Sigmoid colon (tissue), 4 donors: ENCODE measurements at regions not wholly inside any gene's neighbourhood (a gene's known extent, or its start where the extent isn't known, plus 50 kb on each side); places are given as distances from the start of the nearest gene placed in this dataset.

Source experiments
- POLR2A ChIP-seq, 2 donors: fragments of 450-650 bp; IDR thresholded peaks; one replicate each; pipeline ENCODE4 v1.6.1; 2016; ENCODE audit warnings: antibody characterized with exemption in 2 of 2, mild to moderate bottlenecking in 2 of 2, moderate library complexity in 2 of 2
- POLR2AphosphoS5 ChIP-seq, 4 donors: sonication (generic); formaldehyde crosslinking; IDR thresholded peaks; one replicate each; pipeline ENCODE4 v1.6.1; 2017; ENCODE audit warnings: antibody characterized with exemption in 4 of 4
- TF ChIP-seq, protein P1 (sequence below), 4 experiments: fragments of 450-650 bp in 3 of 4; fragments of 200-600 bp in 1 of 4; IDR thresholded peaks; one replicate each; pipeline ENCODE4 v1.5.1; 2016 to 2019; ENCODE audit warnings: antibody characterized with exemption in 4 of 4, mild to moderate bottlenecking in 3 of 4, moderate library complexity in 2 of 4

DNA sequence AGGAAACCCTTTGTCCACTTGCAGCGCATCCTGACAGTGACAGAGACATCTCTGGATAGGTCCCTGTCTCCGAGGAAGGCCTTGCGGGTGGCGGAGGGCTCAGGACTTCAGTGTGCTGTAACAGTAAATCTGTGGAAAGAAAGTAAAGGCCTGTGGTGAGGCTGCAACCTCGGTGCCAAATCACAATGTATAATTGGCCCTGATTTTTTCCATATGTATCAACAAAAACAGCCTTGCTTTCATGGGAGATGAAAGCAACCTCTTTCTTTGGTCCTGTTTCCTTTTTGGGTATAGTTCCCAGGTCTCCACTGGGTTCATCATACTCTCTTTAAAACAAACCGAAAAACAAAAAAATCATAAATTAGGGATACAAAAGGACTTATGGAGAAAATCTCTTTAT lies 110.9 kb upstream of the BMPER start:
- TF ChIP-seq POLR2A (IDR thresholded peaks at IDR 0.05) (no peak), POLR2AphosphoS5 (IDR thresholded peaks at IDR 0.05) (no peak)
- TF ChIP-seq, protein P1, sequence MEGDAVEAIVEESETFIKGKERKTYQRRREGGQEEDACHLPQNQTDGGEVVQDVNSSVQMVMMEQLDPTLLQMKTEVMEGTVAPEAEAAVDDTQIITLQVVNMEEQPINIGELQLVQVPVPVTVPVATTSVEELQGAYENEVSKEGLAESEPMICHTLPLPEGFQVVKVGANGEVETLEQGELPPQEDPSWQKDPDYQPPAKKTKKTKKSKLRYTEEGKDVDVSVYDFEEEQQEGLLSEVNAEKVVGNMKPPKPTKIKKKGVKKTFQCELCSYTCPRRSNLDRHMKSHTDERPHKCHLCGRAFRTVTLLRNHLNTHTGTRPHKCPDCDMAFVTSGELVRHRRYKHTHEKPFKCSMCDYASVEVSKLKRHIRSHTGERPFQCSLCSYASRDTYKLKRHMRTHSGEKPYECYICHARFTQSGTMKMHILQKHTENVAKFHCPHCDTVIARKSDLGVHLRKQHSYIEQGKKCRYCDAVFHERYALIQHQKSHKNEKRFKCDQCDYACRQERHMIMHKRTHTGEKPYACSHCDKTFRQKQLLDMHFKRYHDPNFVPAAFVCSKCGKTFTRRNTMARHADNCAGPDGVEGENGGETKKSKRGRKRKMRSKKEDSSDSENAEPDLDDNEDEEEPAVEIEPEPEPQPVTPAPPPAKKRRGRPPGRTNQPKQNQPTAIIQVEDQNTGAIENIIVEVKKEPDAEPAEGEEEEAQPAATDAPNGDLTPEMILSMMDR (IDR thresholded peaks at IDR 0.05) = no peak
